ENCODE measurements at regions not wholly inside any gene's neighbourhood (a gene's known extent, or its start where the extent isn't known, plus 50 kb on each side); places are given as distances from the start of the nearest gene placed in this dataset.

- TF ChIP-seq CTCF (conservative IDR thresholded peaks at IDR 0.05) (no peak), EZH2 (IDR thresholded peaks at IDR 0.05; ENCODE audit: low read depth) (no peak)
These were observed 95.0 kb downstream of the QRSL1 start for GRCh38 chr6:106724337-106724736.

All from PC-9 (cell line).